Esophagus squamous epithelium (tissue), 5 donors: ENCODE measurements at regions not wholly inside any gene's neighbourhood (a gene's known extent, or its start where the extent isn't known, plus 50 kb on each side); places are given as distances from the start of the nearest gene placed in this dataset.

Source experiments
- DNase-seq: peaks from one replicate; lab custom pipeline; 2025; lab: John Stamatoyannopoulos, UW
- H3K27ac ChIP-seq, 4 donors: fragments of 200-600 bp; sonication (generic); one replicate each; pipeline ENCODE4 v1.5.1; 2016 to 2019; ENCODE audit warnings: mild to moderate bottlenecking in 1 of 4
- H3K27me3 ChIP-seq, 4 donors: fragments of 200-600 bp; sonication (generic); 1 replicate in 3 of 4; 2 replicates in 1 of 4; pipeline versions ENCODE4 v1.5.1 to v1.6.0; 2017 to 2021; ENCODE audit warnings: antibody characterized with exemption in 1 of 4
- H3K36me3 ChIP-seq, 3 donors: fragments of 200-600 bp; sonication (generic); one replicate each; pipeline ENCODE4 v1.5.1; 2016 to 2019
- H3K4me1 ChIP-seq, 3 donors: fragments of 200-600 bp; sonication (generic); one replicate each; pipeline ENCODE4 v1.5.1; 2017 to 2019
- H3K4me3 ChIP-seq, 4 donors: fragments of 200-600 bp; sonication (generic); 1 replicate in 3 of 4; 2 replicates in 1 of 4; pipeline ENCODE4 v1.5.1; 2016 to 2019; ENCODE audit warnings: mild to moderate bottlenecking in 2 of 4, moderate library complexity in 1 of 4
- H3K9me3 ChIP-seq, 3 donors: fragments of 200-600 bp; sonication (generic); one replicate each; pipeline ENCODE4 v1.5.1; 2016 to 2019
- POLR2A ChIP-seq, 4 donors: fragments of 450-650 bp; IDR thresholded peaks; one replicate each; pipeline ENCODE4 v1.6.1; 2017; ENCODE audit warnings: antibody characterized with exemption in 4 of 4, mild to moderate bottlenecking in 4 of 4, moderate library complexity in 3 of 4
- WGBS, 2 donors: methylation state at CpG; one replicate each; pipeline ENCODE4 v1.1.5; 2018; 5-methylcytosine and 5-hydroxymethylcytosine counted together
- intact Hi-C: fragments of 100-400 bp; cut with DNase I; formaldehyde crosslinking; loops from one replicate; pipeline ENCODE4 v1.15.0; 2022
- TF ChIP-seq, protein P1 (sequence below), 6 experiments: fragments of 450-650 bp in 4 of 6; fragments of 200-600 bp in 2 of 6; sonication (generic) in 2 of 6; IDR thresholded peaks; one replicate each; pipeline ENCODE4 v1.5.1; 2016 to 2019; ENCODE audit warnings: antibody characterized with exemption in 6 of 6, mild to moderate bottlenecking in 4 of 6, moderate library complexity in 4 of 6
- donor health status: DM: yes; HTN: yes; CAD: no.

DNA sequence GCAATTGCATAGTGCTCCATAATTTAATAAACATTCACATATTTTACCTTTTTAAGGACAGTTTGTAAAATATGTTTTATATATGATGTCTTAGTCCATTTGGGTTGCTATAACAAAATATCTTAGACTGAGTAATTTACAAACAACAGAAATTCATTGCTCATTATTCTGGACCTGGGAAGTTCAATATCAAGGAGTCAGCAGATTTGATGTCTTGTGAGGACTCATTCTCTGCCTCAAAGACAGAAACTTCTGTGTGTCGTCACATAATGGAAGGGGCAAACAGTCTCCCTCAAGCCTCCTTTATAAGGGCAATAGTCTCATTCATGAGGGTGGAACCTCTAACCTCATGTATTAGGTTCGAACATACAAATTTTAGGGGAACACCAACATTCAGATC is 455.9 kb downstream of the TAF11L14 start:
- Histone ChIP-seq H3K27me3 (no peaks in the 10 kb centered on the region), H3K4me1 (no peaks in the 10 kb centered on the region), H3K4me3 (no peak overlapping the region), H3K9me3 (no peaks in the 10 kb centered on the region), H3K36me3 (no peaks in the 10 kb centered on the region), H3K27ac (no peak overlapping the region)
- DNase-seq: no peak
- WGBS, 2 donors: 85 to 91% methylated on average over 2 of the region's 2 CpGs
- intact Hi-C loops: no loop called here
- TF ChIP-seq, protein P1, sequence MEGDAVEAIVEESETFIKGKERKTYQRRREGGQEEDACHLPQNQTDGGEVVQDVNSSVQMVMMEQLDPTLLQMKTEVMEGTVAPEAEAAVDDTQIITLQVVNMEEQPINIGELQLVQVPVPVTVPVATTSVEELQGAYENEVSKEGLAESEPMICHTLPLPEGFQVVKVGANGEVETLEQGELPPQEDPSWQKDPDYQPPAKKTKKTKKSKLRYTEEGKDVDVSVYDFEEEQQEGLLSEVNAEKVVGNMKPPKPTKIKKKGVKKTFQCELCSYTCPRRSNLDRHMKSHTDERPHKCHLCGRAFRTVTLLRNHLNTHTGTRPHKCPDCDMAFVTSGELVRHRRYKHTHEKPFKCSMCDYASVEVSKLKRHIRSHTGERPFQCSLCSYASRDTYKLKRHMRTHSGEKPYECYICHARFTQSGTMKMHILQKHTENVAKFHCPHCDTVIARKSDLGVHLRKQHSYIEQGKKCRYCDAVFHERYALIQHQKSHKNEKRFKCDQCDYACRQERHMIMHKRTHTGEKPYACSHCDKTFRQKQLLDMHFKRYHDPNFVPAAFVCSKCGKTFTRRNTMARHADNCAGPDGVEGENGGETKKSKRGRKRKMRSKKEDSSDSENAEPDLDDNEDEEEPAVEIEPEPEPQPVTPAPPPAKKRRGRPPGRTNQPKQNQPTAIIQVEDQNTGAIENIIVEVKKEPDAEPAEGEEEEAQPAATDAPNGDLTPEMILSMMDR (IDR thresholded peaks at IDR 0.05): no peak
- no peak for TF ChIP-seq POLR2A (IDR thresholded peaks at IDR 0.05)

DNA sequence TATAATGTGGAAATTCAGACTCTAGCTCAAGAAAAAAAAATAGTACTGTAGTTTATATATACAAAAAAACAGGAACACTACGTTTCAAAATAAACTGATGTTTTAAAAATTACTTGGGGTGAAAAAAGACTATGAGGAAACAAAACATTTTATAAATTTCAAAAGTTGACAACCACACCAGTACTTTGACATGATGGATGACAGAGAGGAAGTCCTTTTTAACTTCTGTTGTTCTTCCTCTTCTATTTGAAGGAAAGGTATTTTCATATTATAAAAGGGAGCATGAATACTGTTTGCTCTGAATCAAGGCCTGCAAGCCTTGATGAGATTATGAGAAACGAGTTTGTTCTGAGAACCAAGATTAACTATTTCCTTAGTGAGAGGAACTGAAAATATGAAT is 456.9 kb downstream of the TAF11L14 start:
- intact Hi-C loops: no loop called here

DNA sequence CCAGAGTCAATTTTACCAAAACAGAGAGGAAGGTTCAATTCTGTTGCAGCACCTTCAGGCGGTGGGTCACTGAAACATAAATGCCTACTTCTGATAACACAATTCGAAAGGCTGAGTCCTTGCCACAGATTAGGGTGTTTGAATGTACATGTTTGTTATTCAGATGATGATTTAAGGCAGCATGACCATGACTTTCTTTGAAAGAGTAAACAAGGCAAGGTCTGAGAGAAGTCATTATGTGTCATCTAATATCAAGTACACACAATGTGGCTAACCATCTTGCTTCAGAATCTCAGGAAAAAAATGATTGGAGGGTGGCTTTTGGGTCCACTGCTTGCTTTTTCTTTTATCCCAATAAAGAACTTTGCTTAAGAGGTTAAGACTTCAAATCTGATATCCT is 457.5 kb downstream of the TAF11L14 start:
- TF ChIP-seq POLR2A (IDR thresholded peaks at IDR 0.05): no peak
- TF ChIP-seq, protein P1 (IDR thresholded peaks at IDR 0.05): no peak
- no peaks in the 10 kb centered on the region for H3K9me3 ChIP-seq
- H3K27ac ChIP-seq: no peak overlapping the region
- H3K36me3 ChIP-seq: no peaks in the 10 kb centered on the region
- no peaks in the 10 kb centered on the region for H3K27me3 ChIP-seq
- intact Hi-C loops: no loop called here
- no peak overlapping the region for H3K4me3 ChIP-seq
- DNase-seq: no peak
- no peaks in the 10 kb centered on the region for H3K4me1 ChIP-seq
- 59 to 85% methylated on average over 2 of the region's 2 CpGs for WGBS, 2 donors

More for the DNA sequence above, 456.9 kb downstream of the TAF11L14 start:
- H3K27me3 ChIP-seq: no peaks in the 10 kb centered on the region
- H3K4me3 ChIP-seq: no peak overlapping the region
- no peak for DNase-seq
- H3K4me1 ChIP-seq: no peaks in the 10 kb centered on the region
- no peak overlapping the region for H3K27ac ChIP-seq
- H3K9me3 ChIP-seq: no peaks in the 10 kb centered on the region
- TF ChIP-seq, protein P1 (IDR thresholded peaks at IDR 0.05): no peak
- no peak for TF ChIP-seq POLR2A (IDR thresholded peaks at IDR 0.05)
- 4 to 15% methylated on average over 2 of the region's 2 CpGs for WGBS, 2 donors
- no peaks in the 10 kb centered on the region for H3K36me3 ChIP-seq

DNA sequence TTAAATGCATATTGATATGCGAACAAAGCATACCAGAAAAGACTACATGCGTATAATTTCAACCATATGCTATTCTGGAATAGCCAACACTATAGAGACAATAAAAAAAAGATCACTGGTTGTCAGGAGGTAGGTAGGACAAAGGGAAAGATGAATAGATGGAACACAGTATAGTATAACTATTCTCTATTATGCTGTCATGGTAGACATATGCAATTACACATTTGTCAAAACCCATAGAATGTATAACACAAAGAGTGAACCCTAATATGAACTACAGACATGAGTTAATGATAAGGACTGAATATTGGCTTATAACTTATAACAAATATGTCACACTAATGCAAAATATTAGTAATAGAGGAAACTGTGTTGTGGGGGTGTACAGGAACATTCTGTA is 460.8 kb downstream of the TAF11L14 start:
- 85 to 87% methylated on average over 2 of the region's 2 CpGs for WGBS, 2 donors
- H3K9me3 ChIP-seq: no peaks in the 10 kb centered on the region
- no peak for DNase-seq
- H3K4me1 ChIP-seq: no peaks in the 10 kb centered on the region
- no peak overlapping the region for H3K27ac ChIP-seq
- no peak overlapping the region for H3K4me3 ChIP-seq
- intact Hi-C loops: no loop called here
- TF ChIP-seq, protein P1 (IDR thresholded peaks at IDR 0.05): no peak
- no peak for TF ChIP-seq POLR2A (IDR thresholded peaks at IDR 0.05)
- H3K36me3 ChIP-seq: no peaks in the 10 kb centered on the region
- H3K27me3 ChIP-seq: no peaks in the 10 kb centered on the region

DNA sequence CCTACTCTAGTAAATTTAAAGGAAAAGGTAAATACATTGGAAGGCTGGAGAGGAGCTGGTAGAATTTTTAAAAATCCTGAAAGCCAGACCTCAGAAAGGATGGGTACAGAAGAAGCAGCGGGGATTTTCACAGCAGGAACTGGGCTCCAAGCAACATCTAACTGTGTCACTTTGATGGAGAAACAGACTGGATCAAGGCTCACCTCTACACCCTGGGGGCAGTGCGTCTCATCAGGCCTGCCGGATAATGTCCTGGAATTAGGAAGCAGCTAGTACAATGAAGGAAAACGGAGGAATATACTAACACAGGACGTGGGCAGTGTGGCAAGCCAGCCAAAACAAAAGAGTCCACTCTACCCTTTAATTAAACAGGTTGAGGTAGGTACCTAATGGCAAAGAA is 463.6 kb downstream of the TAF11L14 start:
- TF ChIP-seq, protein P1 (IDR thresholded peaks at IDR 0.05): no peak
- TF ChIP-seq POLR2A (IDR thresholded peaks at IDR 0.05): no peak
- intact Hi-C loops: no loop called here
- Histone ChIP-seq H3K4me3 (no peak overlapping the region), H3K27me3 (no peaks in the 10 kb centered on the region), H3K9me3 (no peaks in the 10 kb centered on the region), H3K4me1 (no peaks in the 10 kb centered on the region), H3K27ac (no peak overlapping the region), H3K36me3 (no peaks in the 10 kb centered on the region)
- WGBS, 2 donors: 58 to 71% methylated on average over 5 of the region's 5 CpGs
- no peak for DNase-seq
